ENCODE measurements at regions not wholly inside any gene's neighbourhood (a gene's known extent, or its start where the extent isn't known, plus 50 kb on each side); places are given as distances from the start of the nearest gene placed in this dataset.

- TF ChIP-seq CTCF (IDR thresholded peaks at IDR 0.05): no peak
These were observed 783.5 kb downstream of the PCDH18 start for GRCh38 chr4:136748773-136749172.

GRCh38 chr4:136748165-136748564 lies 784.1 kb downstream of the PCDH18 start:
- TF ChIP-seq CTCF (IDR thresholded peaks at IDR 0.05): no peak

GRCh38 chr4:136743238-136743637 lies 789.1 kb downstream of the PCDH18 start:
- no peak for TF ChIP-seq CTCF (IDR thresholded peaks at IDR 0.05)

- TF ChIP-seq CTCF (IDR thresholded peaks at IDR 0.05): no peak
These were observed 790.0 kb downstream of the PCDH18 start for GRCh38 chr4:136742333-136742732.

GRCh38 chr4:136741468-136741867 lies 790.8 kb downstream of the PCDH18 start:
- TF ChIP-seq CTCF (IDR thresholded peaks at IDR 0.05): no peak

GRCh38 chr4:136740326-136740725 lies 792.0 kb downstream of the PCDH18 start:
- TF ChIP-seq CTCF (IDR thresholded peaks at IDR 0.05): no peak

- TF ChIP-seq CTCF (IDR thresholded peaks at IDR 0.05): no peak
These were observed 795.2 kb downstream of the PCDH18 start for GRCh38 chr4:136737066-136737465.

GRCh38 chr4:136731025-136731424 lies 801.3 kb downstream of the PCDH18 start:
- TF ChIP-seq CTCF (IDR thresholded peaks at IDR 0.05): no peak

Data from LNCAP (cell line).